MM.1S (cell line): ENCODE measurements at regions not wholly inside any gene's neighbourhood (a gene's known extent, or its start where the extent isn't known, plus 50 kb on each side); places are given as distances from the start of the nearest gene placed in this dataset.

Experiments
- DNase-seq: peaks from one replicate; pipeline ENCODE4 v3.0.0-alpha.2; 2015
- H2AFZ ChIP-seq: fragments of 300-600 bp; sonication (generic); 2 replicates; pipeline ENCODE4 v1.6.0; 2016; ENCODE audit warnings: antibody characterized with exemption, low read length
- H3F3A ChIP-seq: fragments of 300-600 bp; sonication (generic); 2 replicates; pipeline ENCODE4 v1.6.1; 2016; ENCODE audit warnings: mild to moderate bottlenecking, antibody characterized with exemption, low read length, moderate library complexity, mixed read lengths; ENCODE audit not compliant: insufficient read depth
- H3K27ac ChIP-seq: fragments of 300-600 bp; sonication (generic); 2 replicates; pipeline ENCODE4 v1.5.1; 2016; ENCODE audit warnings: mild to moderate bottlenecking, low read length
- H3K27me3 ChIP-seq: fragments of 300-600 bp; sonication (generic); replicated peaks from 2 replicates; pipeline ENCODE4 v1.6.0; 2016; ENCODE audit warnings: low read length; ENCODE audit not compliant: insufficient read depth
- H3K36me3 ChIP-seq: fragments of 300-600 bp; sonication (generic); replicated peaks from 2 replicates; pipeline ENCODE4 v1.6.1; 2016; ENCODE audit warnings: mild to moderate bottlenecking, low read length, mixed read lengths; ENCODE audit not compliant: insufficient read depth
- H3K4me1 ChIP-seq: fragments of 300-600 bp; sonication (generic); 2 replicates; pipeline ENCODE4 v1.6.1; 2016; ENCODE audit warnings: low read length, mixed read lengths
- H3K4me2 ChIP-seq: fragments of 300-600 bp; sonication (generic); 2 replicates; pipeline ENCODE4 v1.6.0; 2016; ENCODE audit warnings: low read depth, low read length
- H3K4me3 ChIP-seq: fragments of 300-600 bp; sonication (generic); 2 replicates; pipeline ENCODE4 v1.5.1; 2016; ENCODE audit warnings: low read length, mixed read lengths
- H3K79me2 ChIP-seq: fragments of 300-600 bp; sonication (generic); 2 replicates; pipeline ENCODE4 v1.6.1; 2016; ENCODE audit warnings: mixed run types, low read length, mixed read lengths
- H3K9ac ChIP-seq: fragments of 300-600 bp; sonication (generic); 2 replicates; pipeline ENCODE4 v1.6.1; 2016; ENCODE audit warnings: low read length, mixed read lengths
- H3K9me2 ChIP-seq: fragments of 300-600 bp; sonication (generic); replicated peaks from 2 replicates; pipeline ENCODE4 v1.6.1; 2016; ENCODE audit warnings: mild to moderate bottlenecking, low read length, mixed read lengths; ENCODE audit not compliant: insufficient read depth
- H3K9me3 ChIP-seq: fragments of 300-600 bp; sonication (generic); replicated peaks from 2 replicates; pipeline ENCODE4 v1.6.1; 2016; ENCODE audit warnings: mild to moderate bottlenecking, low read length, mixed read lengths; ENCODE audit not compliant: insufficient read depth
- H4K20me1 ChIP-seq: fragments of 300-600 bp; sonication (generic); 2 replicates; pipeline ENCODE4 v1.6.1; 2016; ENCODE audit warnings: mild to moderate bottlenecking, low read length, moderate library complexity, mixed read lengths; ENCODE audit not compliant: insufficient read depth
- EZH2 ChIP-seq: fragments of 300-600 bp; sonication (generic); optimal IDR thresholded peaks from 2 replicates; pipeline ENCODE3; 2017; ENCODE audit warnings: low read depth, mild to moderate bottlenecking, antibody characterized with exemption, low read length, mixed read lengths
- EZH2phosphoT487 ChIP-seq: fragments of 300-600 bp; sonication (generic); IDR thresholded peaks from 2 replicates; pipeline ENCODE4 v1.6.1; 2018; ENCODE audit warnings: antibody characterized with exemption, low read length
- TF ChIP-seq, protein P1 (sequence below): fragments of 300-600 bp; sonication (generic); IDR thresholded peaks from 2 replicates; pipeline ENCODE4 v1.5.1; 2016; ENCODE audit warnings: antibody characterized with exemption, low read length, mixed read lengths

DNA sequence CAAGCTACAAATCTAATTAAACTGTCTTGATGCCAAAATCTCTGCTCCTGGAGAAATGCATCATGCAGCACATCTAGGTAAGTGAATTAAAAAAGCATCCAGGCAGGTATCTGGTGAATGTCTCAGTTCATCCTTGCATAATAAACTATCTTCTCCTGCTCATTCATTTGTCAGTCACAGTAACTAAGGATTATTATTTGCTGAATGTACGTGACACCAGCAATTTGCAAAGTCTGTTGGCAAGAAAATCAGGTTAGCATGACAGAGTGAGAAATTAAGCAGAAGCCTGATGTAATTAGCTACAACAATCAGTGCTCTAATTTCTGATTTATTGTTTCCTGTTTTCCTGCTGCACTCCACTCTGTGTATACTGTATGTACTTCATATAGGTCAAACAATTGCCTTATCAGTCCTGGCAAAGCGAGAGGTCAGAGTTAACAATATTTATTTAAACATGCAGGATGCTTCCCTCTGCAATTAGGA, 213.6 kb downstream of the FBXO8 start:
- Histone ChIP-seq H2AFZ (no peak overlapping the region), H3K4me1 (no peaks in the 10 kb centered on the region), H3K27ac (no peak overlapping the region), H3F3A (no peaks in the 10 kb centered on the region), H3K79me2 (no peaks in the 10 kb centered on the region), H3K36me3 (no peaks in the 10 kb centered on the region), H3K4me2 (no peak overlapping the region), H3K4me3 (no peak overlapping the region), H3K9ac (no peak overlapping the region), H3K9me3 (no peaks in the 10 kb centered on the region; the same call in 1 of the 2 replicates), H3K9me2 (no peaks in the 10 kb centered on the region), H3K27me3 (no peaks in the 10 kb centered on the region), H4K20me1 (no peaks in the 10 kb centered on the region)
- DNase-seq, result no peak
- TF ChIP-seq, protein P1, sequence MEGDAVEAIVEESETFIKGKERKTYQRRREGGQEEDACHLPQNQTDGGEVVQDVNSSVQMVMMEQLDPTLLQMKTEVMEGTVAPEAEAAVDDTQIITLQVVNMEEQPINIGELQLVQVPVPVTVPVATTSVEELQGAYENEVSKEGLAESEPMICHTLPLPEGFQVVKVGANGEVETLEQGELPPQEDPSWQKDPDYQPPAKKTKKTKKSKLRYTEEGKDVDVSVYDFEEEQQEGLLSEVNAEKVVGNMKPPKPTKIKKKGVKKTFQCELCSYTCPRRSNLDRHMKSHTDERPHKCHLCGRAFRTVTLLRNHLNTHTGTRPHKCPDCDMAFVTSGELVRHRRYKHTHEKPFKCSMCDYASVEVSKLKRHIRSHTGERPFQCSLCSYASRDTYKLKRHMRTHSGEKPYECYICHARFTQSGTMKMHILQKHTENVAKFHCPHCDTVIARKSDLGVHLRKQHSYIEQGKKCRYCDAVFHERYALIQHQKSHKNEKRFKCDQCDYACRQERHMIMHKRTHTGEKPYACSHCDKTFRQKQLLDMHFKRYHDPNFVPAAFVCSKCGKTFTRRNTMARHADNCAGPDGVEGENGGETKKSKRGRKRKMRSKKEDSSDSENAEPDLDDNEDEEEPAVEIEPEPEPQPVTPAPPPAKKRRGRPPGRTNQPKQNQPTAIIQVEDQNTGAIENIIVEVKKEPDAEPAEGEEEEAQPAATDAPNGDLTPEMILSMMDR, result no peak
- TF ChIP-seq EZH2 (no peak), EZH2phosphoT487 (no peak)

DNA sequence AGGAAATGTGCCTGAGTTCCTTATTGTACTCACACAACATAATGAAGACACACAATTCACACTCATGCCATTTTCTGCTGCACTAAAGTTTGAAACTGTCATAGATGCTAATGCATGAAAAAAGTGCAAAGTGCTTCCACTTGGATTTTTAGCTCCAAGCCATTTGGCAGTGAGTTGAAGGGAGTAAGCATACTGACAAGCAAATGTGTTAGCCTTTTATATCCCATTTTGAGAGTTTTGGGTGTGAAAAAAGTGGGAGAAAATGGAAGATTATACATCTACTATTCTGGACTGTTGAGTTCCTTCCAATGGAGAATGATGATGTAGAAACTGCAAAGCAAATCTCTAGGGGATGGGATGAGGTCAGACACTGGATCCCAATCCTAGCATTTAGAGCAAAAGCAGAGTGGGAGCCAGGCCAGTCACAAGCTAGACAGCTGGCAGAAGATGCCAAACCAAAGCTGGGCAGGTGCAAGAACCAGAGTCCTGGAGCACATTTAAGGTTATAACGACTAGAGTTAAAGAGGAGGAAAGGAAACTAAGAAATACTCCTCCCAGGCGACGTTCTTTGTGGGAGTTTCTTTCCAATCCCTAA, 216.8 kb downstream of the FBXO8 start:
- TF ChIP-seq EZH2 (no peak), EZH2phosphoT487 (no peak)
- TF ChIP-seq, protein P1, result no peak
- H3K27me3 ChIP-seq, result no peaks in the 10 kb centered on the region
- DNase-seq, result no peak
- H3K9ac ChIP-seq, result no peak overlapping the region
- no peaks in the 10 kb centered on the region for H3K9me2 ChIP-seq
- H3K4me2 ChIP-seq, result no peak overlapping the region
- H3K4me1 ChIP-seq, result no peaks in the 10 kb centered on the region
- no peaks in the 10 kb centered on the region for H3K36me3 ChIP-seq
- no peaks in the 10 kb centered on the region for H3K79me2 ChIP-seq
- no peak overlapping the region for H3K4me3 ChIP-seq
- H2AFZ ChIP-seq, result no peak overlapping the region
- no peaks in the 10 kb centered on the region for H3F3A ChIP-seq
- H3K9me3 ChIP-seq, result no peaks in the 10 kb centered on the region
- no peaks in the 10 kb centered on the region for H4K20me1 ChIP-seq
- H3K27ac ChIP-seq, result no peak overlapping the region

- no peak overlapping the region for H3K27ac ChIP-seq
- H3K9ac ChIP-seq, result no peak overlapping the region
- TF ChIP-seq EZH2phosphoT487 (no peak), EZH2 (no peak)
- TF ChIP-seq, protein P1, result no peak
- DNase-seq, result no peak
- H2AFZ ChIP-seq, result no peak overlapping the region
- no peaks in the 10 kb centered on the region for H3K36me3 ChIP-seq
- H4K20me1 ChIP-seq, result no peaks in the 10 kb centered on the region
- no peaks in the 10 kb centered on the region for H3K27me3 ChIP-seq
- no peak overlapping the region for H3K4me2 ChIP-seq
- H3F3A ChIP-seq, result no peaks in the 10 kb centered on the region
- no peaks in the 10 kb centered on the region for H3K9me2 ChIP-seq
- no peaks in the 10 kb centered on the region for H3K9me3 ChIP-seq
- H3K4me3 ChIP-seq, result no peak overlapping the region
- H3K79me2 ChIP-seq, result no peaks in the 10 kb centered on the region
- H3K4me1 ChIP-seq, result no peaks in the 10 kb centered on the region
Observed at GRCh38 chr4:174062831-174063230, 220.6 kb downstream of the FBXO8 start.
